HEK293 (cell line): ENCODE measurements at regions not wholly inside any gene's neighbourhood (a gene's known extent, or its start where the extent isn't known, plus 50 kb on each side); places are given as distances from the start of the nearest gene placed in this dataset.
A peak's percentile ranks its signal among the peaks of the same experiment; 100 is the strongest.

Source experiments
- CTCF ChIA-PET: fragments of 350-600 bp; formaldehyde crosslinking; extraction: SDS; loops from one replicate; lab custom pipeline; 2021; ENCODE audit warnings: antibody characterized with exemption; lab: Yijun Ruan, JAX
- POLR2A ChIA-PET: fragments of 300-600 bp; formaldehyde crosslinking; extraction: SDS; loops from one replicate; lab custom pipeline; 2020; ENCODE audit warnings: antibody characterized with exemption, inconsistent platforms; lab: Yijun Ruan, JAX
- H3K27ac ChIP-seq: fragments of 200-500 bp; sonication (Bioruptor generic); 2 replicates; pipeline ENCODE4 v1.5.1; 2014; ENCODE audit warnings: low read depth, low read length, control low read depth, inconsistent platforms; ENCODE audit errors: extremely low read depth
- H3K36me3 ChIP-seq, 2 experiments: fragments of 200-500 bp in 1 of 2; sonication (Bioruptor generic) in 1 of 2; 1 replicate in 1 of 2; 2 replicates in 1 of 2; pipeline ENCODE4 v1.5.1; 2014 to 2017; ENCODE audit warnings: inconsistent platforms in 2 of 2, low read length in 2 of 2; ENCODE audit not compliant: control insufficient read depth in 2 of 2, insufficient read depth in 1 of 2
- H3K4me1 ChIP-seq: fragments of 200-500 bp; sonication (Bioruptor generic); 2 replicates; pipeline ENCODE4 v1.5.1; 2014; ENCODE audit warnings: mild to moderate bottlenecking, low read length, inconsistent platforms; ENCODE audit not compliant: control insufficient read depth, insufficient read depth
- H3K4me3 ChIP-seq: 2 replicates; pipeline ENCODE4 v1.5.1; 2011; ENCODE audit warnings: low read depth, mild to moderate bottlenecking, control low read depth, low read length, moderate library complexity
- H3K9me3 ChIP-seq: fragments of 200-500 bp; sonication (Bioruptor generic); 2 replicates; pipeline ENCODE4 v1.5.1; 2014; ENCODE audit warnings: low read depth, low read length, inconsistent platforms; ENCODE audit not compliant: control insufficient read depth, insufficient read depth
- SCRT2 ChIP-seq: fragments of 450-650 bp; formaldehyde crosslinking; IDR thresholded peaks from 2 replicates; pipeline ENCODE4 v1.5.1; 2016; ENCODE audit warnings: missing biosample characterization, missing genetic modification characterization
- SETDB1 ChIP-seq: IDR thresholded peaks from one replicate; pipeline ENCODE4 v1.6.1; 2017; ENCODE audit warnings: mild to moderate bottlenecking, low read length, moderate library complexity, mixed read lengths; ENCODE audit not compliant: insufficient read length
- SP7 ChIP-seq: fragments of 450-650 bp; formaldehyde crosslinking; IDR thresholded peaks from 2 replicates; pipeline ENCODE4 v1.5.1; 2016; ENCODE audit warnings: missing biosample characterization, missing genetic modification characterization
- ZBTB1 ChIP-seq: fragments of 450-650 bp; formaldehyde crosslinking; IDR thresholded peaks from 2 replicates; pipeline ENCODE4 v1.5.1; 2016; ENCODE audit warnings: missing biosample characterization, missing genetic modification characterization
- ZFP69B ChIP-seq: fragments of 450-650 bp; formaldehyde crosslinking; IDR thresholded peaks from 2 replicates; pipeline ENCODE4 v1.5.1; 2016; ENCODE audit warnings: missing biosample characterization, missing genetic modification characterization
- ZNF112 ChIP-seq: fragments of 450-650 bp; formaldehyde crosslinking; IDR thresholded peaks from 2 replicates; pipeline ENCODE4 v1.5.0; 2017; ENCODE audit warnings: missing biosample characterization, missing genetic modification characterization
- ZNF16 ChIP-seq: fragments of 450-650 bp; formaldehyde crosslinking; IDR thresholded peaks from 2 replicates; pipeline ENCODE4 v1.5.1; 2016; ENCODE audit warnings: low read depth, missing biosample characterization, missing genetic modification characterization
- ZNF184 ChIP-seq: fragments of 450-650 bp; IDR thresholded peaks from 2 replicates; pipeline ENCODE4 v1.5.1; 2018; ENCODE audit warnings: missing biosample characterization, mild to moderate bottlenecking, missing genetic modification characterization
- ZNF223 ChIP-seq: fragments of 450-650 bp; formaldehyde crosslinking; IDR thresholded peaks from 2 replicates; pipeline ENCODE4 v1.5.1; 2016; ENCODE audit warnings: missing biosample characterization, missing genetic modification characterization
- ZNF561 ChIP-seq: fragments of 450-650 bp; IDR thresholded peaks from 2 replicates; pipeline ENCODE4 v1.5.1; 2018; ENCODE audit warnings: missing biosample characterization, missing genetic modification characterization, borderline replicate concordance
- ZSCAN16 ChIP-seq: fragments of 450-650 bp; formaldehyde crosslinking; IDR thresholded peaks from 2 replicates; pipeline ENCODE4 v1.5.1; 2016; ENCODE audit warnings: missing biosample characterization, missing genetic modification characterization
- TF ChIP-seq, protein P1 (sequence below): fragments of 450-650 bp; formaldehyde crosslinking; IDR thresholded peaks from 2 replicates; pipeline ENCODE4 v1.5.1; 2016; ENCODE audit warnings: missing biosample characterization, missing genetic modification characterization
- TF ChIP-seq, protein P2 (sequence below): fragments of 450-650 bp; formaldehyde crosslinking; IDR thresholded peaks from 2 replicates; pipeline ENCODE4 v1.5.1; 2016; ENCODE audit warnings: missing biosample characterization, missing genetic modification characterization
- TF ChIP-seq, protein P3 (sequence below): fragments of 450-650 bp; formaldehyde crosslinking; IDR thresholded peaks from 2 replicates; pipeline ENCODE4 v1.5.1; 2016; ENCODE audit warnings: missing biosample characterization, missing genetic modification characterization

DNA sequence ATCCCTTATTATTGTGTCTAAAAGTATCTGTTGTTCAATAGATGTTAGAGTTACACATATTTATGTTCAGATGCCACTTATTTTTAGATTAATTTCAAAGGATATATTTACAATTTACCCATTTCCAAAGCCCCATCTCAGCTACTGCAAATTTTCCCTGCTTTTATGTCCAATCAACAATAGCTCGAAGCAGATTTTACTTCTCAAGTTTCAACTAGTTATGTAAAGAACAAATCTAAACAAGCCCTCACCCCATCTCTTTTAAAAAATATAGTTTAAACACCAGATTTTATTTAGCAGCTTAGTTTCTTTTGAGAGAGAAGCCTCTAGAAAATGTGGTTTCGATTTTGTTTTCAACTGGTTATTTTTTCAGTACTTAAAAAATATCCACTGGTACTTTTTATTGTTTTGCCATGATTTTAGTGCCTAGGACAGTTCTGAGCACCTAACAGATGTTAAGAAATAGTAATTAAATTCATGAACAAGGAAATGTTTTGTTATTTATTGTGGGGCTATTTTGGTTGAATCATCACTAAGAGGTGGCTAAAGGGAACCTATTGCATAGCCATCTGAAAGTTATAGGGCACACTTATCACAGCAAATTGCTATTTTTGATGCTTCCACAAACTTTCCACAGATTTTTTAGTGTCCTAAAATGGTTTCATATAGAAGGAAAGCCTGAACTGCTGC lies 96.2 kb upstream of the BMP4 start:
- H3K4me3 ChIP-seq: no peak overlapping the region
- H3K36me3 ChIP-seq: no peaks in the 10 kb centered on the region
- H3K9me3 ChIP-seq: no peaks in the 10 kb centered on the region
- no peaks in the 10 kb centered on the region for H3K4me1 ChIP-seq
- ChIA-PET POLR2A (no interaction called here), CTCF (interaction anchor here (0.6 kb wide), 1 partner anchor 71 kb away, joined by 4 read pairs; no protein-coding TSS in a partner anchor)
- TF ChIP-seq ZFP69B (no peak), SETDB1 (no peak), ZNF16 (tag by site-specific recombination) (no peak), ZNF184 (tag by site-specific recombination) (no peak), ZSCAN16 (tag by site-specific recombination) (no peak), ZNF223 (tag by site-specific recombination) (no peak), ZNF561 (no peak), ZNF112 (tag by site-specific recombination) (no peak), SP7 (tag by site-specific recombination) (no peak)
- TF ChIP-seq, protein P1, sequence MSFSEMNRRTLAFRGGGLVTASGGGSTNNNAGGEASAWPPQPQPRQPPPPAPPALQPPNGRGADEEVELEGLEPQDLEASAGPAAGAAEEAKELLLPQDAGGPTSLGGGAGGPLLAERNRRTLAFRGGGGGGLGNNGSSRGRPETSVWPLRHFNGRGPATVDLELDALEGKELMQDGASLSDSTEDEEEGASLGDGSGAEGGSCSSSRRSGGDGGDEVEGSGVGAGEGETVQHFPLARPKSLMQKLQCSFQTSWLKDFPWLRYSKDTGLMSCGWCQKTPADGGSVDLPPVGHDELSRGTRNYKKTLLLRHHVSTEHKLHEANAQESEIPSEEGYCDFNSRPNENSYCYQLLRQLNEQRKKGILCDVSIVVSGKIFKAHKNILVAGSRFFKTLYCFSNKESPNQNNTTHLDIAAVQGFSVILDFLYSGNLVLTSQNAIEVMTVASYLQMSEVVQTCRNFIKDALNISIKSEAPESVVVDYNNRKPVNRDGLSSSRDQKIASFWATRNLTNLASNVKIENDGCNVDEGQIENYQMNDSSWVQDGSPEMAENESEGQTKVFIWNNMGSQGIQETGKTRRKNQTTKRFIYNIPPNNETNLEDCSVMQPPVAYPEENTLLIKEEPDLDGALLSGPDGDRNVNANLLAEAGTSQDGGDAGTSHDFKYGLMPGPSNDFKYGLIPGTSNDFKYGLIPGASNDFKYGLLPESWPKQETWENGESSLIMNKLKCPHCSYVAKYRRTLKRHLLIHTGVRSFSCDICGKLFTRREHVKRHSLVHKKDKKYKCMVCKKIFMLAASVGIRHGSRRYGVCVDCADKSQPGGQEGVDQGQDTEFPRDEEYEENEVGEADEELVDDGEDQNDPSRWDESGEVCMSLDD (tag by site-specific recombination): no peak
- TF ChIP-seq, protein P2, sequence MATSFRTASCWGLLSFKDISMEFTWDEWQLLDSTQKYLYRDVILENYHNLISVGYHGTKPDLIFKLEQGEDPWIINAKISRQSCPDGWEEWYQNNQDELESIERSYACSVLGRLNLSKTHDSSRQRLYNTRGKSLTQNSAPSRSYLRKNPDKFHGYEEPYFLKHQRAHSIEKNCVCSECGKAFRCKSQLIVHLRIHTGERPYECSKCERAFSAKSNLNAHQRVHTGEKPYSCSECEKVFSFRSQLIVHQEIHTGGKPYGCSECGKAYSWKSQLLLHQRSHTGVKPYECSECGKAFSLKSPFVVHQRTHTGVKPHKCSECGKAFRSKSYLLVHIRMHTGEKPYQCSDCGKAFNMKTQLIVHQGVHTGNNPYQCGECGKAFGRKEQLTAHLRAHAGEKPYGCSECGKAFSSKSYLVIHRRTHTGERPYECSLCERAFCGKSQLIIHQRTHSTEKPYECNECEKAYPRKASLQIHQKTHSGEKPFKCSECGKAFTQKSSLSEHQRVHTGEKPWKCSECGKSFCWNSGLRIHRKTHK (tag by site-specific recombination): no peak
- H3K27ac ChIP-seq: no peak overlapping the region

DNA sequence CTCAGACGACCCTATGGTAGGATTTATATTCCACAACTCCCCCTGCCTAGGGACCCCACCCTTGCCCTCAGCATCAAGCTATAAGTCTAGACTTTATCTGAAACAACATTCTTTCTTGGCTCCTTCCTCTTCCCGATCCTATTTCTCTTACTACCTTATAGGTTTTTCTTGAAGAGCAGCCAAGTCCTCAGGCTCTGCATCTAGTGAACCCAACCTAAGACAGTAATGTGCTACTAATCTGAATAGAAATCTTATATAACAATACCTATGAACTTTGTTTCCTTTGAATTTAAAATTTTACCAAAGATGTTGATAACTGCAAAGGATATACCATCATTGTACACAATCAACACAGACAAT lies 96.7 kb upstream of the BMP4 start:
- H3K4me3 ChIP-seq: no peak overlapping the region
- H3K27ac ChIP-seq: no peak overlapping the region
- H3K4me1 ChIP-seq: no peaks in the 10 kb centered on the region
- TF ChIP-seq, protein P3, sequence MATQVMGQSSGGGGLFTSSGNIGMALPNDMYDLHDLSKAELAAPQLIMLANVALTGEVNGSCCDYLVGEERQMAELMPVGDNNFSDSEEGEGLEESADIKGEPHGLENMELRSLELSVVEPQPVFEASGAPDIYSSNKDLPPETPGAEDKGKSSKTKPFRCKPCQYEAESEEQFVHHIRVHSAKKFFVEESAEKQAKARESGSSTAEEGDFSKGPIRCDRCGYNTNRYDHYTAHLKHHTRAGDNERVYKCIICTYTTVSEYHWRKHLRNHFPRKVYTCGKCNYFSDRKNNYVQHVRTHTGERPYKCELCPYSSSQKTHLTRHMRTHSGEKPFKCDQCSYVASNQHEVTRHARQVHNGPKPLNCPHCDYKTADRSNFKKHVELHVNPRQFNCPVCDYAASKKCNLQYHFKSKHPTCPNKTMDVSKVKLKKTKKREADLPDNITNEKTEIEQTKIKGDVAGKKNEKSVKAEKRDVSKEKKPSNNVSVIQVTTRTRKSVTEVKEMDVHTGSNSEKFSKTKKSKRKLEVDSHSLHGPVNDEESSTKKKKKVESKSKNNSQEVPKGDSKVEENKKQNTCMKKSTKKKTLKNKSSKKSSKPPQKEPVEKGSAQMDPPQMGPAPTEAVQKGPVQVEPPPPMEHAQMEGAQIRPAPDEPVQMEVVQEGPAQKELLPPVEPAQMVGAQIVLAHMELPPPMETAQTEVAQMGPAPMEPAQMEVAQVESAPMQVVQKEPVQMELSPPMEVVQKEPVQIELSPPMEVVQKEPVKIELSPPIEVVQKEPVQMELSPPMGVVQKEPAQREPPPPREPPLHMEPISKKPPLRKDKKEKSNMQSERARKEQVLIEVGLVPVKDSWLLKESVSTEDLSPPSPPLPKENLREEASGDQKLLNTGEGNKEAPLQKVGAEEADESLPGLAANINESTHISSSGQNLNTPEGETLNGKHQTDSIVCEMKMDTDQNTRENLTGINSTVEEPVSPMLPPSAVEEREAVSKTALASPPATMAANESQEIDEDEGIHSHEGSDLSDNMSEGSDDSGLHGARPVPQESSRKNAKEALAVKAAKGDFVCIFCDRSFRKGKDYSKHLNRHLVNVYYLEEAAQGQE (tag by site-specific recombination): no peak
- no peak for TF ChIP-seq ZBTB1 (tag by site-specific recombination)
- POLR2A ChIA-PET: no interaction called here
- CTCF ChIA-PET: no interaction called here
- no peaks in the 10 kb centered on the region for H3K9me3 ChIP-seq
- no peaks in the 10 kb centered on the region for H3K36me3 ChIP-seq

DNA sequence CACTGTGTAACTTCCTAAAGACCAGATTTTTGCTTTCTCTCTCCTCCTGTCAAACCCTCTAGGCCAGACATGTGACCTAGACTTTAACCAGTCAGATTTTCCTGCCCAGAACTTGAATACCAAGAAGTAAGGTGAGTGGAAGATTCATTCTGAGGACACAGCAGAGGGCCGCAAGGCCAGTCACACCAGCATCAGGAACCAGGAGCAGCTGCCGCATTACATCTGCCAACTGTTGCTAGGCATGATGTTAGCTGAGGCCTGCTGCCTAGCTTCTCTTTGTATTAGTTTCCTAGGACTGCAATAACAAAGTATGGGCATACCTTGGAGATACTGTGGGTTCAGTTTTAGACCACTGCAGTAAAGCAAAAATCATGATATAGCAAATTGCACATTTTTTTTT lies 101.9 kb upstream of the BMP4 start:
- H3K4me3 ChIP-seq: no peak overlapping the region
- POLR2A ChIA-PET: no interaction called here
- no peaks in the 10 kb centered on the region for H3K9me3 ChIP-seq
- TF ChIP-seq SCRT2 (tag by site-specific recombination) (0 out of 2 replicates have a peak, but pooled peaks have one; percentile 23), SP7 (tag by site-specific recombination) (no peak)
- CTCF ChIA-PET: no interaction called here
- no peaks in the 10 kb centered on the region for H3K36me3 ChIP-seq
- H3K27ac ChIP-seq: no peak overlapping the region
- no peaks in the 10 kb centered on the region for H3K4me1 ChIP-seq
